DOHH2 (cell line): ENCODE measurements at regions not wholly inside any gene's neighbourhood (a gene's known extent, or its start where the extent isn't known, plus 50 kb on each side); places are given as distances from the start of the nearest gene placed in this dataset.

Experiments
- CTCF ChIP-seq: fragments of 200-600 bp; sonication (generic); IDR thresholded peaks from one replicate; pipeline ENCODE4 v1.5.1; 2014; ENCODE audit warnings: antibody characterized with exemption, mild to moderate bottlenecking, low read depth, low read length; ENCODE audit not compliant: poor library complexity, severe bottlenecking
- EZH2phosphoT487 ChIP-seq: fragments of 200-600 bp; sonication (generic); IDR thresholded peaks from 2 replicates; pipeline ENCODE4 v1.6.1; 2017; ENCODE audit warnings: borderline replicate concordance, mild to moderate bottlenecking, antibody characterized with exemption, low read length, moderate library complexity, mixed read lengths

- no peak for TF ChIP-seq CTCF
- TF ChIP-seq EZH2phosphoT487, result no peak
These were observed 334.1 kb downstream of the BCL11B start for GRCh38 chr14:98937712-98938505.
